GM19397 (cell line): ENCODE measurements at regions not wholly inside any gene's neighbourhood (a gene's known extent, or its start where the extent isn't known, plus 50 kb on each side); places are given as distances from the start of the nearest gene placed in this dataset.
"Not testable (repeated sequence)": the region's sequence is repeated elsewhere in the genome, so short reads cannot be mapped to it uniquely, and the experiment has no call there.

Experiments used
- ATAC-seq: cut with Tn5 transposase; IDR thresholded peaks from one replicate; pipeline ENCODE4 v1.9.1; 2021; ENCODE audit warnings: mild to moderate bottlenecking, moderate library complexity; ENCODE audit not compliant: unreplicated experiment

DNA sequence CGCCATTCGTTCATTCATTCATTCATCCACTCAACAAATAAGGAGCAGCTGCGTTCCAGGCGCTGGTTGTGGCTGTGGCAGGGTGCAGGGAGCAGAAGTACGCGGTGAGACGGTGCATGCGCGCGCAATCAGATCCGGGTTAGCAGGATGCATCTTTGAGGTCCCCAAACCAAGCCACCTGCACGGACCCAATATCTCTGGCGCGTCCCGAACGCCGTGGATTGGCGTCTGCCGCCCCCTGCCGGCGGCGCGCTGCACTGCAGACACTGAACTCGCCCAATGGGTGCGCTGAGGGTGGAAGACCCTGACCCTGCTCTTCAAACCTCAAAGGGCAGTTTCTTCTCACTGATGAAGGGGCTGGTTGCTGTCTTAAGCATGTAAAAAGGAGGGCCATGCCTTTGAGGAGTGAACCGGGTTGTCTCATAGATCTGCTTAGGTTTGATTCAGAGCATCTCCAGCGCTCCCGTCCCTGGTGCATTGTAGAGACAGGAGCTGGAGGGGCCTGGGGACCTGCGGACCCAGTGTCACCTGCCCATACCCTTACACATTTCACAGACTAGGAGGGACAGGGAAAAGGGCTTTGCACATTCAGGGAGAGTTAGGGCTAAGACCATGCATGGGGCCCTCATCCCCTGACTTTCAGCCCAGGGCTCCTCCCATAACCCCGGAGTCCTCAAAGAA is 102.5 kb downstream of the RAMP3 start:
- no peak for ATAC-seq

DNA sequence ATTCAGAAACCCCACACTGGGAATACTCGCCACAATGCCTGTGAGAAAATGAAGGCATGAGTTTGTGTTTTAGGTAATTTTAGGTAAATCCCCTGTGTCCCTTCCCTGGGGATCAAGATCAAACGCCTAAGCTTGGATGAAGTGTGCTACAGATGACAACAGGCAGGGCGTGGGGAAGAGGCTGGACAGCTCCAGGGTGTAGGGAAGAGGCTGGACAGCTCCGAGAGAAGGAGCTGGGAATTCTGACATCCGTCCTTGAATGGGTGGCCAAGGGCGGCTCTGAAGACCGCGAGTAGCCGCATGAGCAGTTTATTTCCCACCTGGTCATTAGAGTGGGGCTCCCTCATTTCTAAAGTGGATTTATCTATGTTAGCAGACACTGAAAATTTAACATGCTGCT is 109.7 kb downstream of the RAMP3 start:
- ATAC-seq, result no peak

- no peak for ATAC-seq
These were observed 110.4 kb downstream of the RAMP3 start for GRCh38 chr7:45268013-45268412.

- ATAC-seq, result no peak
These were observed 111.6 kb downstream of the RAMP3 start for GRCh38 chr7:45269192-45269591.

- ATAC-seq, result no peak
These were observed 121.3 kb downstream of the RAMP3 start for GRCh38 chr7:45278763-45279398.

DNA sequence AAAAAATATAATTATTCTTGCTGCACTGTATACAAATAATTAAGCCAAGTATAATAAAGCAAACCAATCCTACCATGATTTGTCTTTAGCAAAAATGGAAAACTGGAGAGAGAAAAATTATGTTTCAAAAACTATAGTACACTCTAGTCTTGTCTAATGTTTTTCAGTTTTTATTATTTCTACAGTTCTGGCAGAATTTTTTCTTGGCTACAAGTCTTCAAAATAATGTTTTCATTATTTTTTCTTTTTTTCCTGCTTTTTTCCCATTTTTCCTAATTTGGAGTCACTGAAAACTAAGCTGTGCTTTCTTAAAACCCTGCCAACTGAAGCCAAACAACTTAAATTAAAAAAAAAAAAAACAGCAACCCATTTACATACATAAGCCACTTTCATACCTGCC is 132.0 kb downstream of the RAMP3 start:
- ATAC-seq, result not testable (repeated sequence)

DNA sequence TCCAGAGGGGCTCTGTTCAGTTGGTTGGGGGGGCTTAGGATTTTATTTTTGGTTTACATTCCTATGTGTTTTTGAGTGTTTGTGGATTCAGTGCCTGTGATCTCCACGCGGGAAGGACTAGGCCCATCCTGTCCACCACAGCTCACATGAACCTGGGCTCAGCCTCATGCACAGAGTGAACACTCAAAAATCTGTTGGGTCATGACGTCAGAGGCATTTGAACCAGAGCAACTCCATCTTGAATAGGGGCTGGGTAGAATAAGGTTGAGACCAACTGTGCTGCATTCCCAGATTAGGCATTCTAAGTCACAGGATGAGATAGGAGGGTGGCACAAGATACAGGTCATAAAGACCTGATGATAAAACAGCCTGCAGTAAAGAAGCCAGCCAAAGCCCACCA is 133.3 kb downstream of the RAMP3 start:
- no peak for ATAC-seq

- ATAC-seq, result no peak
These were observed 134.9 kb downstream of the RAMP3 start for GRCh38 chr7:45292481-45292880.

GRCh38 chr7:45293295-45293942 is 135.8 kb downstream of the RAMP3 start:
- no peak for ATAC-seq

DNA sequence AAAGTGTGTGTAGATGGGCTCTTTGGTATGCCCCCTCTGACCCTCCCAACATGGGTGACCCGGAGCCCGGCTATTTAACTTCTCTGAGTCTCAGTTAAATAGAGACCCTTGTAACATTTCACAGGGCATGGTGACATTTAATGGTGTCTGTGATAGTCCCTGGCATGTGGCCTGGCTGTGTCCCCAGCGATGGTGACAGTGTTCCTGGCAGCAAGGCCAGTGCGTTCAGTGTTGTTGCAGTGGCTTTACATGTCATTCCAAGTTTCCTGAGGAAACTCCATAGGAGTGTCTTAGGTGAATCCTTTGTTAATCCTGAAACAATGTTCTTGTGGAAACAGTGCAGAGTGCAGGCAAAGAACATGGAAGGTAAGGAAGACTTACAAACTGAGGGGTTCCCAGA is 137.0 kb downstream of the RAMP3 start:
- ATAC-seq, result no peak

DNA sequence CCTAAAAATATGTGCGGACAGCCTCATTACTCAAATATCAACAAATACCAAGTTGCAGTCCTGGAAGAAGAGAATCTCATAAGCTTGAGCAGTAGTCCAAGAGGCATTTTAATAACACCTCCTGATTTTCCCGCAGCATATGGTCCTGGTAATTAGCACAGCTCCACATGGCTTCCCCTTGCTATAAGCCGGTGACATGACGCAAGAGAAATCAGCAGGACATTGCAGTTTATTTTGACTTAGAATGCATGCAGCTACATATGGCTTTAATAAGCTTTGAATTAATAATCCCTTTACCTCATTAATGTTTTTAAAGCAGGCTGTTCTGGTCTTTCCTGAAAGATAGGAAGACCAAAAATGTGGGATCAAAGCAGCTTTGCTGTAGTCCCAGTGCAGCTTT is 137.6 kb downstream of the RAMP3 start:
- ATAC-seq, result no peak

GRCh38 chr7:45296748-45297147 is 139.2 kb downstream of the RAMP3 start:
- no peak for ATAC-seq

GRCh38 chr7:45306752-45307305 is 149.2 kb downstream of the RAMP3 start:
- no peak for ATAC-seq

DNA sequence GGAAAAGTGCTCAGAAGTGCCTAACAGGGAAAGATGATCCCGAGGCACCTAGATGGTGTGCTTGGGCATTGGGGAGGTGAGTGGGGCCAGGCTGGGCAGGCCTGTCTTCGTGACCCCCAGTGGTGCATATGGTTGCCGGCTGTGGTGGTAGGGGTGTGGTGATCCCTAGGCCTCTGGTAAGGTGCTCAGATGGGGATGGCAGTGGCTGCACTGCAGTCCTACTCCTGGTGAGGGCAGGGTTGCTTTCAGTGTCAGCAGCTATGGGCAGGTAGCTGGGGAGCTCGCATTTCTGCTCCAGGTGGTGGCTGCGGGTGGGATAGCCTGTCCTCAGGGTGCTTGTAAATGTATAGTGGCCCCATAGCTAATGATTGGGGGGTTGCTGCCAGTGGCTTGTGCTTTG is 154.0 kb downstream of the RAMP3 start:
- no peak for ATAC-seq

DNA sequence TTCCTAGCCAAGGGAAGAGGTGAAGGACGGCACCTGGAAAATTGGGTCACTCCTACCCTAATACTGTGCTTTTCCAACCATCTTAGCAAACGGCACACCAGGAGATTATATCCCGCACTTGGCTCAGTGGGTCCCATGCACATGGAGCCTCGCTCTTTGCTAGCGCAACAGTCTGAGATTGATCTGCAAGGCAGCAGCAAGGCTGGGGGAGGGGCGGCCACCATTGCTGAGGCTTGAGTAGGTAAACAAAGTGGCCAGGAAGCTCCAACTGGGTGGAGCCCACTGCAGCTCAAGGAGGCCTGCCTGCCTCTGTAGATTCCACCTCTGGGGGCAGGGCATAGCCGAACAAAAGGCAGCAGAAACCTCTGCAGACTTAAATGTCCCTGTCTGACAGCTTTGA is 157.9 kb downstream of the RAMP3 start:
- not testable (repeated sequence) for ATAC-seq

DNA sequence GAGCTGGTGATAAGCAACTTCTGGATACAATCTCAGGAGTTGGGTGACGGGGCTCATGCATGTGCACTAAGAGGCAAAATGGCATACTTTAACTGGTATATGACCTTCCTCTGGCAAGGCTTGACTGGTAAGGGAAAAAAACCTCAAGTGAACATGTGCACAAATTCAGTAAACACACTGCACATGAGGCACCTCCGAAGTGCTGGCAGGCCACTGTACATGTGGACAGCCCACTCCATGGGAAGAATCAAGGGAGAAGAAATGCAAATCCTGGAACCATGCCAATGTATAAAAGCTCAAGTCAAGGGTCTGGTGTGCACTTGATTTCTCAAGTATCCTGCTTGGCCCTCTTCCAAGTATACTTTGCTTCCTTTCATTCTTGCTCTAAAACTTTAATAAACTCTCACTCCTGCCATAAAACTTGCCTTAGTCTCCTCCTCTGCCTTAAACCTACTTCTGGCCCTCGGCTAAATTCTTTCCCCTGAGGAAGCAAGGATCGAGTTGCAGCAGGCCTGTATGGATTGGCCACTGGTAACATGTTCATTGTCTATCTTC is 167.2 kb downstream of the RAMP3 start:
- ATAC-seq, result no peak

- ATAC-seq, result no peak
These were observed 167.8 kb downstream of the RAMP3 start for GRCh38 chr7:45325378-45325777.

- ATAC-seq, result no peak
These were observed 170.9 kb downstream of the RAMP3 start for GRCh38 chr7:45328403-45328981.

- ATAC-seq, result no peak
These were observed 174.0 kb downstream of the RAMP3 start for GRCh38 chr7:45331563-45331962.

DNA sequence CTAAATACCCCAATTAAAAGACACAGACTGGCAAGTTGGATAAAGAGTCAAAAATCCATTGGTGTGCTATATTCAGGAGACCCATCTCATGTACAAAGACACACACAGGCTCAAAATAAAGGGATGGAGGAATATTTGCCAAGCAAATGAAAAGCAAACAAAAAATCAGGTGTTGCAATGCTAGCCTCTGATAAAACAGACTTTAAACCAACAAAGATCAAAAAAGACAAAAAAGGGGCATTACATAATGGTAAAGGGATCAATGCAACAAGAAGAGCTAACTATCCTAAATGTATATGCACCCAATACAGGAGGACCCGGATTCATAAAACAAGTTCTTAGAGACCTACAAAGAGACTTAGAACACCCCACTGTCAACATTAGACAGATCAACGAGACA is 177.4 kb downstream of the RAMP3 start:
- ATAC-seq, result not testable (repeated sequence)

DNA sequence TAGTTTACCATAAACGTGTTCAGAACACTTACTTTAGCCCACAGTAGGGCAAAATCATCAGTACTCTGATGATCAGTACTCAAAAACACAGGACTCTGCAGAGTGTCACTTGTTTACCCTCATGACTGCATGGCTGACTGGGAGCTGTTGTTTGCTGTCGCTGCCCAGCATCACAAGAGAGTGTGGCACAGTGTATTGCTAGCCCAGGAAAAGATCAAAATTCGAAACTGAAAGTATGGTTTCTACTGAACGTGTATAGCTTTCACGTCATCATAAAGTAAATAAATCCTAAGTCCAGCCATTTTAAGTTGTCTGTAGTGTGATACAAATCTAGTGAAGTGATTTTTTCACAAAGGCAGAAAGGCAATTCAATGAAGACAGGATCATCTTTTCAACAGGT is 184.6 kb downstream of the RAMP3 start:
- no peak for ATAC-seq
